GM19238 (cell line): ENCODE measurements at regions not wholly inside any gene's neighbourhood (a gene's known extent, or its start where the extent isn't known, plus 50 kb on each side); places are given as distances from the start of the nearest gene placed in this dataset.

Experiments used
- DNase-seq: peaks from one replicate; pipeline ENCODE4 v3.0.0; 2011; ENCODE audit warnings: low spot score; ENCODE audit not compliant: insufficient read length

GRCh38 chr12:125193376-125194152, 128.3 kb downstream of the AACS start:
- DNase-seq, result no peak

GRCh38 chr12:125194163-125194773, 129.0 kb downstream of the AACS start:
- no peak for DNase-seq

- DNase-seq, result no peak
These were observed 129.8 kb downstream of the AACS start for GRCh38 chr12:125194987-125195386.

- no peak for DNase-seq
These were observed 132.1 kb downstream of the AACS start for GRCh38 chr12:125197326-125197725.

- no peak for DNase-seq
These were observed 133.4 kb downstream of the AACS start for GRCh38 chr12:125198652-125199051.

GRCh38 chr12:125201090-125201489, 135.9 kb downstream of the AACS start:
- DNase-seq, result no peak

GRCh38 chr12:125201940-125202339, 136.7 kb downstream of the AACS start:
- no peak for DNase-seq

GRCh38 chr12:125202421-125202820, 137.2 kb downstream of the AACS start:
- DNase-seq, result no peak

GRCh38 chr12:125203145-125203765, 138.0 kb downstream of the AACS start:
- DNase-seq, result no peak

- DNase-seq, result no peak
These were observed 140.2 kb downstream of the AACS start for GRCh38 chr12:125205386-125205785.

- no peak for DNase-seq
These were observed 141.5 kb downstream of the AACS start for GRCh38 chr12:125206711-125207110.

GRCh38 chr12:125208334-125208733, 143.1 kb downstream of the AACS start:
- no peak for DNase-seq

- no peak for DNase-seq
These were observed 143.7 kb downstream of the AACS start for GRCh38 chr12:125208942-125209341.

GRCh38 chr12:125210104-125210755, 145.0 kb downstream of the AACS start:
- no peak for DNase-seq

GRCh38 chr12:125211464-125211863, 146.2 kb downstream of the AACS start:
- DNase-seq, result no peak

- no peak for DNase-seq
These were observed 149.1 kb downstream of the AACS start for GRCh38 chr12:125214289-125214688.

GRCh38 chr12:125216756-125217155, 151.5 kb downstream of the AACS start:
- no peak for DNase-seq

- no peak for DNase-seq
These were observed 152.1 kb downstream of the AACS start for GRCh38 chr12:125217308-125217707.

- no peak for DNase-seq
These were observed 153.7 kb downstream of the AACS start for GRCh38 chr12:125218952-125219351.

- DNase-seq, result no peak
These were observed 155.4 kb downstream of the AACS start for GRCh38 chr12:125220404-125221273.

- DNase-seq, result no peak
These were observed 156.4 kb downstream of the AACS start for GRCh38 chr12:125221602-125222001.
